IPS DF 4.7 (cell line): ENCODE measurements at regions not wholly inside any gene's neighbourhood (a gene's known extent, or its start where the extent isn't known, plus 50 kb on each side); places are given as distances from the start of the nearest gene placed in this dataset.

Experiments used
- DNase-seq: peaks from one replicate; pipeline ENCODE4 v3.0.0-alpha.2; 2013; ENCODE audit warnings: low spot score; ENCODE audit errors: extremely low read depth

DNA sequence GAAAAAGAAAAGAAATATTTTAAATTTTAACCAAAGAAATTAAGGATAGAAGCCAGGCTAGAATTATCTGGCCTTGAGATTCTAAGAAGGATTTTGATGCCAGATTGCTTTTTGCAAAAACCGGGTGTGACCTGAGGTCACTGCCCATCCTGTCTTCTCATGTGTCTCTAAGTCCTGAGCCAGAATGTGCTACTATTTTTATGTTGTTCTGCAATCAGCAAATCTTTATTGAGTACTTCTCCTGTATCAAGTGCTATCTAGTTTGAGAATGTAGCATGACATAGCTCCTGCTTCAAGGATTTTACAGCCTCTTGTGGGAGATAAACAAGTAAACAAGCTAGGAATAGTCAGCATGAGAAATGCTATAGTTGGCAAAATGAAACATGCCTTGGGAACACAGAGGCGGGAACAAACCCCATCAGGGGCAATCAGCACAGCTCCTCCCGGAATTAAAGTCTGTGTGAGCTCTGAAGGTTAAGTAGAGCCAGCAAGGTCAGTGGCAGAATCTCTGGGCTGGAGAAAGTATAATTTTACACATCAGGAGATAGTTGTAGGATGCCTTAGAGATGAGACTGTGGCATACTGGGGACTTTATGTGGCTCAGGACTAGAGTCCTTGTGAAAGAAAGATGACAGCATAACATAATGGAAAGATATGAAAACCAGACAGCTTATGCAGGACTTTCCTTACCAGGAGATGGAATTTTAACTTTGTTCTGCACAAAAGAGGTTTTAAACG lies 899.5 kb upstream of the SLC10A2 start:
- no peak for DNase-seq

DNA sequence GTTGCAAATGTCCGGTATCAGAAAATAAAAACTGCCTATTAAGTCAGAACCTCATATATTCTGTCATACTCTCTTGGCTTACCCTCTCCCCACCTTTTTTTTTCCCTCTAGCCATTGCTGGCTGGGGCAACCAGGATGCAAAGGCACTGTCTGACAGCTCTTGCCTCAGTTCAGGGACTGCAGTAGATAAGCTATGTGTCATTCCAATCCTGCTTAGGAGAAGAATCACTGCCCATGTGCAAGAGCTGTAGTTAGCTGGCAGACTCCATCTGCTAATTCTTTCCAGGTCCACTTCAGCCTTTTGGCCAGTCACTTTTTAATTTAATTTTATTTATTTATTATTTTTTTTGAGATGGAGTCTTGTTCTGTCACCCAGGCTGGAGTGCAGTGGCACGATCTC lies 895.6 kb upstream of the SLC10A2 start:
- no peak for DNase-seq

DNA sequence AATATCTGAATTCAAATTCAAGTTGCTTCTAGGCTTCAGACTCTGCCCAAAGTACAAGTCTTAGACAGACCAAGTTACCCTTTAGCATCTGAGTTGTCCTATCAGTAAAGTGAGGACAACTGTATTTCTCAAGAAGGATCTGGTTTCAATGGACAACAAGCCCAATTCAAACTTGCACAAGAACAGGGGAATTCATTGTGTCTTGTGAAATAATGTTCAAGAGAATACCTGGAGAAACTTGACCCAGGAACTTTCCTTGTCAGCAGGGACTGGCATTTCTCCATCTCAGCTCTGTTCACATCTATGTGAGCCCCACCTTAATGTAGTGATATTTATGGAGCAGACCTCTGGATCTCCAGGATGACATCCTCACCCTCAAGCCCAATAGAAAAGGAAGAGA lies 894.9 kb upstream of the SLC10A2 start:
- no peak for DNase-seq

DNA sequence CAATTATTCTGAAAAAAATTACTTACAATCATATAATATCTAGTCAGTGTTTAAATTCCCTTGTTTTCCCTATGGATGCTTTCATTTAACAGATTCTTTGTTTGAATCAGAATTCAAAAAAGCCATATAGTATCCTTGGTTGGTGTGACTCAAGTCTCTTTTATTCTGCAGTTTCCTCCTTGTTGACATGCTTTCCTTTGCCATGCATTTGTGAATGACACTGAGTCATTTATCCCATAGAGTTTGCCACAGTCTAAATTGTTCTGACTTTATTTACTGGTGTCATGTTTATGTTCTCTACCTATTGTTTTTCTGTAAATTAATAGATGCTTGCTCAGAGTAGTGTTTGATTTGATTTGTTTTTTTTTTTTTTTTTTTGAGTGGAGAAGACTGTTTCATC lies 893.8 kb upstream of the SLC10A2 start:
- no peak for DNase-seq

DNA sequence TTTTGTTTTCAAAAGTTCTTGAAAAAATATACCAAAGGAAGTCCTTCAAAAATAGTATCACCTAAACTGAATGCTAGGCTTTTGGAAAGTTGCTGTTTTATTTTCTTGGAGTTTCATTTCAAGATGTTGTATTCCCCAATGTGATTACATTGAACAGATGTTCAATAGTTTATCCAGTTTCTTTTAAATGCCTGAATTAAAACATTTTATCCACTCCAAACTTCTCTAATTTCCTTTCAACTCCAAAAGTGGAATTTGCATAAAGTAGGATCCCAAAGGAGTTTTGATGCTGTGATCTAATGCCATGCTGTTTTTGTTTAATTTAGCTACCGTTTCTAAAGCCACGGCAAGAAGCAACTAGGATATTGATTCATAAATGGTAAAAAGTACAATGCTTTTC lies 892.5 kb upstream of the SLC10A2 start:
- no peak for DNase-seq

DNA sequence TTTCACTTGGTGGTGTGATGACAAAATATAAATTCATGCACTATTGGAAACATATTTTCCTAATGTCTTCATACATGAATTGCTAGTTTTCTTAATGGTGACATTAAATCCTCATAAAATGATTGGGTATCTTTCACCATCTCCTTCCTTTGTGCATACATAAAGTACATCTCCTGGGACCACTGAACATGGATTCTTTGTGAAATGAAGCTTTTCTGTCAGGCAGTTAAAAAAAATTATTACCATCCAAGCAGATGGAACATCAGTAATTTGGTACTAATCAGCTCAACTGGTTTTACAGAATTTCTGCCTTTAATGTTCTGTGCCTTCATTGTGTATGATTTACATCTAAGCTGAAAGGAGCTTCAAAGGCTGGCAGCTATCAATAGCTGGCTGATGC lies 891.7 kb upstream of the SLC10A2 start:
- DNase-seq, result no peak

DNA sequence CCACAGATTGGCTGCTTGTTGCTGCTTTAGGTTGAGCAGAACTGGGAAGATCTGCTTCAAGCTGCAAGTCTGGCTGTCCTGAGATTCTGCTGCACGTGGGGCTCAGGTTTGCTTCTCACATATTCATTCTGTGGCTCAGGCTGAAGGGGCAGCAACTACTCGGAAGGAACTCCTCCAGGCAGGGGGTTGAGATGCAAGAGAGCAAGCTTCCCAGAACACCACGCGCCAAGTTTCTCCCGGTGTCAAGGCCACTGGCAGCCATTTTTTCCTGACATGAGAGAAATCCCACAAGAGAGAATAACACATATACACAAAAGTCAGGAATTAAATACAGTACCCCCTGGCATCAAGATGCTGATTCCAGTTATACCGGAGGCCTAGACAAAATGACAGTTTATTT lies 887.6 kb upstream of the SLC10A2 start:
- no peak for DNase-seq

DNA sequence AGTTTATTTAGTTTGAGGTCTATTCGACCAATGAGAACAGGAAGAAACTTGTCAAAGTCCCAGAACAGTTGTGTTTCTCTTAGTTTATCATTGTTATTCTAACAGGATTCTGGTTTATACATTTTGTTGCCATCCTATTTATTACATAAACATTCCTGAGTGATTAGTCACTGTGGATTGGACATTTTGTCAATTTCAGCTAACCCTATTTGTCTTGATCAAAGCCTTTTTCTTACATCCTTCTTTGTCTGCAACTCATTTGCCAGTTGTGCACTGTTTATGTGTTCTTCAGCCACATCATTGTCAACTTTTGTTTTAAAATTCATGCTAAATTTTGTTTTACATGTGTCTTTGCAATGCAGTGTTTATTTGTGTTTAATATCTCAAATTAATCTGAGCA lies 886.0 kb upstream of the SLC10A2 start:
- no peak for DNase-seq

DNA sequence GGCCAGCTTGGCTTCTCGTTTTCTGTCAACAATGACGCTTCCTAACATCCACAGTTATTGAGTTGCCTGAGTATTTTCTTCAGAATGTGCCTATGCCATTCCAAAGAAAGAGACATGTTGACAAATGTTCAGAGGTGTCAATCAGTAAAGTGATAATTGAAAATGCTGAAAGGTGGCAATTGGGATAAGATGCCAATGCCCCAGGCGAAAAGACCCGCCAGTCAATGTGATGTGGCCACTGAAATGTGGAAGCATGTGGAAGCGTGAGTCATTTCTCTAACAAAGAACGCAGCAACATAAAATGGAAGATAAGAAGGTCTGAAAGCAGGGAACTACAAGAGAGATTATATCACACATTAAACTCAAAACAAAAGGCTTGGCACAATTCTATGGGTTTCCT lies 882.2 kb upstream of the SLC10A2 start:
- DNase-seq, result no peak

DNA sequence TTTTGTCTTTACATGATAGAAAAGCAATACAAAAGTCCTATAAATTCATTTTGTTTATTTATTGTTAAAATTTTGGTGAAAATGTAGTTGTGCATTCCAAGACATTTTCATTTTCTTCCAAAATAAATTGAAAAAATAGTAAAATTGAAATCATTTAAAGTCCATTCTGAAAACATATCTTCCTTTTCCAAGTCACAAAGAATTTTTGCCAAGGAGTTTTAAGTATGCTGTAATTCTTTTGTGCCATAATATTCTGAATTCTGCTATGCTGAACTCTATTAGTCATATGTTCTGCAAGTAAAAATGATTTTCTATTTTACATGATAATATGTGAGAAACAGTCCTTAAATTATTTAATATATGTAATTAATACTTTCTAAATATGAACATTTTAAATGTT lies 879.6 kb upstream of the SLC10A2 start:
- no peak for DNase-seq

DNA sequence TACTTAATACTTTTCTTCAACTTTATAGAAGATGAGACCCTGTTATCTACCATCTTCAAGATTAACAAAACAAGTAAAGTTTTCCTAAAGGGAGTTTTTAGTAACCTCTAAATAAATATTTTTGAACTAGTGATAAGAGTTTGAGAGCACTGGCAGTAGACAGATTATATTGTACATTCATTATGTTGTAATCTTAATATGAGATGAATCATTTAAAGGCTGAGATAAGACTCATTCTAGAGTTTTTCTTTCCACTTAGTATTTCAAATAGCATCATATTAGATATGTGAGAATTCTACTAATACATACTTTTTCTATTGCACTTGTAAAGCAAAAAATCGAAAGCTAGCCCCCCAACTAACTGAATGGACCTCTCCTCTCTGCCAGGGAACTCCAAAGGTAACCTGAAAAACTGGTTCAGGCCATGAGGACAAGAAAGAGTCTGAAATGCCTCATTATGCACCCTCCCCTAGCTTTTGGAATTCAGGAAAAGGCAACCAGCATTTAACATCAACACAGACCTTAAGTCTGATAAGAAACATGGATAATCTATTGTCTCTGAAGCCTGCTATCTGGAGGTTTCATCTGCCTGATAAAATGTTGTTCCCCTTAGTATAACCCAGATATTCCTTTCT lies 875.4 kb upstream of the SLC10A2 start:
- no peak for DNase-seq

DNA sequence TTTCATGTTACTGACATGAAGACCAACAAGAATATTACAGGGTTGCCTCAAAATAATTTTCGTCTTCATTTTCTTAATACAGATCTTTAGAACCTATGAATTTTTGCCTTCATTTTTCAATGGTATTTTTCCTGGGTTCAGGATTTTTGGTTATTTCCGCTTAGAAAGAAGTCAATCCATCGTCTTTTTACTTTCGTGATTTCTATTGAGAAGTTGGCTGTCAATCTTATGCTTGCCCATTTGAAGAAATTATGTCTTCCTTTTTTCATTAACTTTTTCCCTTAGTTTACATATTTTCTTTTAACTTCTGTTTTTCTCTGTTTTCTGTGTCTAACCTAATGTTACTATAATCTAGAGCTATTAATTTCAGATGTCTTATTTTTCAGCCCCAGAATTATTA lies 868.9 kb upstream of the SLC10A2 start:
- DNase-seq, result no peak

DNA sequence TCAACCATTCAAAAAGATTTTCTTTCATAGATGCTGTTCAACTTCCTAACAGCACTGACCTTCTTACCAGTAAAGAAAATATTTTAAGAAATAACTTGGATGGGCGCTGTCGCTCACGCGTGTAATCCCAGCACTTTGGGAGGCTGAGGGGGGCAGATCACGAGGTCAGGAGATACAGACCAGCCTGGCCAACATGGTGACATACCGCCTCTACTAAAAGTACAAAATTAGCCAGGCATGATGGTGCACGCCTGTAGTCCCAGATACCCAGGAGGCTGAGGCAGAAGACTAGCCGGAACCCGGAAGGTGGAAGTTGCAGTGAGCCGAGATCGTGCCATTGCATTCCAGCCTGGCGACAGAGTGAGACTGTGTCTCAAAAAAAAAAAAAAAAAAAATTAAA lies 865.7 kb upstream of the SLC10A2 start:
- DNase-seq, result no peak

DNA sequence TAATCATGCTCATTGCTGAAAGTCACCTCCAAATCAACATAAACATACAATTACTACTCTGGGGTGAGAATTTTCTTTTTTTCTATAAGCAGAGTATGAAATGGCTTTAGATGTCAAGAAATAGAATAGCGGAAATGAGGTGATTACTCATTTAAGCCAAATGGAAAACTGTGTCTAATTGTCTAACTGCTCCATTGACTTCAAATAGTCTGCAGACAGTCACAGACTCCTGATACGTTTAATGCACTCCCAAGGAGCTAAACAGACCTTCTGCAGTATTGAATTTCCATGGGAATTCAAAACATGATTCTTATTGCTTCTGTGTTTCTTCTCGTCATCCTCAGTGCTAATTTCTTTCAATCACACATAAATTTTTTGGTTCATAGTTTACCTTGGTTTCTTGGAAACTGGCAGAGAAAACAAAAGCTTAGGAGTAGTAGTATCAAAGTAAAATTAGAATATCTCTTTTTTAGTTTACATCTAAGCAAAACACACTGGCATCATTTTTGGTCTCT lies 865.2 kb upstream of the SLC10A2 start:
- no peak for DNase-seq

DNA sequence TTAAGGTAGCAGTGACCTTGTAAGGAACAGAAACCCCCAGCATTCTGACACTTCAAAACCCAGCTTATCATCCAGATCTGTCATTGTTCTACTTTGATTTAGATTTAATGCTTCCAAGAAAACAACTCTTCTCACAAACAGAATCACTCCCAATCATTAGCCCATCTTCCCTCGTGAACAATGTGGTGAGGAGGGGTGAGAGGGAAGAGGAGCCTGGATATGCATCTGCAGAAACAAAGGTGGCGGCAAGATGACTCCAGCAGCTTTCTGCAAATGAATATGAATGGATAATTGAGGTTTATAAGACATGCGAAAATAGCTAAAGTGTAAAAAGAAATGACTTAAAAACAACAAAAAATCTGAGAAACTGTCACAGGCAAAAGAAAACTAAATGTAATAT lies 859.9 kb upstream of the SLC10A2 start:
- DNase-seq, result no peak

DNA sequence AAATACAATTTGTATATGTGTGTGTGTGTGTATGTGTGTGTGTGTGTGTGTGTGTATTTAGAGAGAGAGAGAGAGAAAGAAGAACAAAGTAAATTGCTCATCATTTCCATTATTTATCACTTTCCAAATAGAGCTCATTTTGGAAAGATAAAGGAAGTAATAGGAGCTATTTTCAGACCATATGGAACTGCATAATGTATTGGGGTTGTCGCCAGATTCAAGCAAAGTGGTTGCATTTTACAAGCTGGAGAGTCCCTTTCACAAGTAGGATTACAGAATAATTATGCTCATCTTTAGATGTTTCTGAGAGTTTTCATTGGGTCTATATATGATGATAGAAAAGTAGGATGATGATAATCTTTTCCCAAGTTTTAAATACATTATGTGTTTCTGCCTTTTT lies 842.7 kb upstream of the SLC10A2 start:
- DNase-seq, result no peak

DNA sequence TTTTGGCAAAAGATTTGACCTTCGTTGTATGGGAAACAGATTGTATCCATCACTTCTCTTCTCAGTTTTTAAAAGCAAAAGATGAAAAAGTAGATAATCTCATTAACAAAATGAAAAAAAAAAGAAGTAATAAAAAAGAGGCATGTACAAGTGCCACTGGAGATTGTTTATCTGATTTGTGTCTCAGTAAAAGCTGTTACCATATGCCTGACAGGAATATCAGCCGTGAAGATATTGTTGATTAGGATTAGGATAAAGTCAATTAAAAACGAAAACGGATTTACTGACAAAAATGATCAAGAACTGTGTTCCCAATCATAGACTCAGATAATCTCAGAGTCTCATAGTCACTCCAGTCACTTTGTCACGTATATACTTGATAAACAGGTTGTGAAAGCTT lies 842.1 kb upstream of the SLC10A2 start:
- DNase-seq, result no peak

DNA sequence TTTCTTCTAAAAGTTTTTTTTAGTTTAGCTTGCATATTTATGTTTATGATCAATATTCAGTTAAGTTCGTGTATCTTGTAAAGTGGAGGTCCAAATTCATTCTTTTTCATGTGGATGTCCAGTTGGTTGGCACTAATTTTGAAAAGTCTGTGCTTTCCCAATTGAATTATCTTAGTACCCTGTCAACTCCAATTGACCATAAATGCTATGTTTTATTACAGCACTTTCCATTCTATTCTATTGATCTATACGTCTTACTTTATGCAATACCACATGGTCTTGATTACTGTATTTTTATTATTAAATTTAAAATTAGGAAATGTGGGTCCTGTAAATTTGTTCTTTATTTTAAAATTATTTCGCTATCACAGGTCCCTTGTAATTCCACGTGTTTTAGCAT lies 837.6 kb upstream of the SLC10A2 start:
- DNase-seq, result no peak

DNA sequence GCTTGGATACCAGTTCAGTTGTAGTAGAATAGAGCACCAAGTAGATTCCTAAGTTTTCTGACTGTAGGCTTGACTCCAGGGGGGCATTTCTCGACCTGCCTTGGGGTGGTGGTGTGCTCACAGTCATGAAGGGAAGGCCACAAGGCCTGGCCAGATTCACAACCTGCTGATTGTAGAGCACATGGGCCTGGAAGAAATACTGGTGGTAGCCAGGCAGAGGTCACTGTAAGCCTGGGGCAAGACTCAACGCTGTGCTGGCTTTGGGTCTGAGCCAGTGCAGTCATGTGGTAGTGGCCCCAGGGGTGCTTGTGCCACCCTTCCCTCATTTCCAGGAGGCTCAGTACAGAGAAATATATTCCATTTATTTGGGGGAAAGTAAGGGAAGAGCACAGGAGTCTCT lies 832.3 kb upstream of the SLC10A2 start:
- DNase-seq, result no peak

DNA sequence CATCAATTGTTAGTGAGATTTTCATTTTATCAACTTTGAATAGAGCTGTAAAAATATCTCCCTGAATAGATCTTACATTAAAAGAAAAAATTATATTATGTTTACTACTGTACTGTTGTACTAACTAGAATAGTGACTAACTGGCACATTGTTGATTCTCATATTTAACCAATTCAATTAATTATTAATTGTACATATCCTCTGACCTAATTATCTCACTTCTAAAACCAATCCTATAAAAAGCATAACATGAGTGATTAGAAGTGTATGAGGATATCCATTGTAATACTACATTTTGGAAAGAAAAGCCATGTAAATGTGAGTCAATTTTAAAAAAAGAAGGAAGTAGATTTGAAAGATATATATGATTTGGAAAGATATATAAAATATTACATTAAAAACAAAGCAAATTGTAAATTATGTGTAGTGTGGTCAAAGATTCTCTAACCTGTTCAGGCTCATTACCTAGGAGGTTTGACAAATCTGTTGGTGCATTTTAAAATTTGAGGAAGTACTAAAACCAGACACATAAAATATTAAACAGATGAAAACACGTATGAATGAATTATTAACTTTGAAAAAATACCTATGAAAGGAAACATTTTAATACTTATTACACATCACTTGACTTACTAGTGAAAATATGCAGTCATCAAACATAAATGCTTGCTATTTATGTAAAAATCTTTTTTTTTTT lies 829.8 kb upstream of the SLC10A2 start:
- DNase-seq, result no peak

DNA sequence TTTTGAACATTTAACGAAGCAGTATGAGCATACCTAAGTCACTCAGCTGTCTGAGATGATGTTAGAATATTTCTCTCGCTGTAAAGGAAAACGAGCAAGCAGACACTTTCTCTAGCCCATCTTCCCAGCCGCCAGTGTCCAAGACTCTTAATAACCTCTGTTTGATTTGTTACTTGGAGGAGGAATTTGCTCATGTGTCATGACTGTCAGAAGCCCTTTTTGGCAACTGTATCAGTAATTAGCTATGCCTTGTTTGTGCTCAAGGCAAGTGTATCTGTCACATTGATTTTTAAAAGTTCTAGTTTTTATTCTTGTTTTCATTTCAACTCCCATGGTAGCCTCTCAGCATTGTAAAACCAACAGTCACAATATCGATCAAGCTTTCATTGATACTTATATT lies 828.4 kb upstream of the SLC10A2 start:
- no peak for DNase-seq

DNA sequence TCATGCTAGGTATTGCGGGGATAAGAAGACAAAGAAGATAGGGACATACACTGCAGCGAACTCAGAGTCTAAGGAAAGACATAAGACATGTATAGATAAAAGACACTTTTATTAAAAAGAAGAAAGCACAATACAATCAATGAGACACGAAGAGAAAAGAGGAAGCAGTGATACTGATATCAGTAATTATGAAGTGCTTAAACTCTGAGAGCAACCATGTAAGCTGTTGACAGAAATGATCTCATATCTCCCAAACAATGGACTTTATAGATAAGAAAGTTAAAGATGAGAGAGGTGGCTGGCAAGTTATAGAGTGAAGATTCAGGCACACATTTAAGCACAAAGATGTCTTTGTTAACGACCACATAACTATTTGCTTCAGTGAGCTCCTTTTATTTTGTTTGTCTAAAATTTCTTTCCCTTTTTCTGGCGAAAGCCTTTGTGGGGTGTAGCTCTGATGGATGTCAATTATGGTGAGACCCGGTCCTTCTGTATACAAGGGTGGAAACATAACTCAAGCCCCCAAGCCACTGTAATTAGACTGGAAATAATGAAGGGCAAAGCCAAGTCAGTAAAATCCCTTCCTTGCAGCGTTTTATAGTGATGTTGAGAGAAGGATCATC lies 818.0 kb upstream of the SLC10A2 start:
- no peak for DNase-seq
